ENCODE measurements at regions not wholly inside any gene's neighbourhood (a gene's known extent, or its start where the extent isn't known, plus 50 kb on each side); places are given as distances from the start of the nearest gene placed in this dataset.
"Not testable (repeated sequence)": the region's sequence is repeated elsewhere in the genome, so short reads cannot be mapped to it uniquely, and the experiment has no call there.

DNA sequence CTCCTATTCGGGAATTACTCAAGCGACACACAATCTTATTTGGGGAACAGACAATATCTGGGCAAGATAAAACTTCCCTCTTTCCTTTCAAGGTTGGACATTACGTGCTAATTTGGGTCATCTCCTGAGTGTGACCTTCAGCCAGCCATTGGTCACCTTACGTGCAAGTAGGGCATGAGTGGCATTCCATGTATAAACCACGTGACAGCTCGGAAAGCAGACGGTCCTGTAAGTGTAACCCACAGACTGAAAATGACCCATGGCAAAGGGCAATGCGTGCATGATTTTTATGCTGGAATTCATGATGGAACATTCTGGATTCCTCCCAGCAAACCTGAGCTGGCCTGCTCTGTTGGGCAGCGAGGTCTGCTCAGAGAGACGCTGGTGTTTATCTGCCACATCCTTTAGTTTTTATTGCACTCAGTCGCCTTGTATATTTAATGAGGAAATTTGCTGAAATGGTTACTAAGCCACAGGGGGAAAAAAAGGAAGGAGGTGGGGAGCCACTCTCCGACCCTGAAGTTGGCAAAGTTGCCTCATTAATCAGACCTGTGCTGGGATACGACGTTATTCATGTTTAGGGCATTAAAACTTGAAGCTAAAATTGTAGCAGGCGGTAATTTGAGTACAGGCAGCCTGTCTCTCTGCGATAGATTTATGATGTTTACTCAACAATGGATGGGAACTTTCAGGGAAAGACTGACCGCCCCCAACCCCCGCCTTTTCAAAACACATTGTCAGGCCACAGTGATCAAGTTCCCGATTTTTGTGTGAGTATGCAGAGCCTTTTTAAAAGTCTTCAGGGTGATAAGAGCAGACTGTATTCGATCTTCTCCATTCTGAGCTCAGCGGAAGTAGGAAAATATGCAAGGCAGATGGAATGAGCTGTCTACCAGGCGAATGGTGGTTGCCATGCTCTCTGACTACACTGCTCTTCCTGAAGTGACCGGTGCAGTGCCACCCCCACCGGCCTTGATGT lies 295.3 kb downstream of the BCL2L11 start:
- H3K4me3 ChIP-seq (ENCODE audit: low read length); H3K79me2 ChIP-seq (ENCODE audit: low read length); H3K4me2 ChIP-seq (ENCODE audit: low read length); H3K27me3 ChIP-seq (ENCODE audit: low read depth, low read length); H3K4me1 ChIP-seq (ENCODE audit: low read length); H3K36me3 ChIP-seq (replicated peaks; ENCODE audit: low read depth, low read length); H2AFZ ChIP-seq (ENCODE audit: low read depth, low read length); H3K9me3 ChIP-seq (ENCODE audit: insufficient read depth, low read length); H3K9ac ChIP-seq (ENCODE audit: low read length); H3K27ac ChIP-seq (ENCODE audit: low read length): not testable (repeated sequence)
- H4K20me1 ChIP-seq (ENCODE audit: insufficient read depth, low read length), result peaks cover 10% of the 10 kb centered on the region; the same call in 1 of the 2 replicates

- not testable (repeated sequence) for H3K9ac ChIP-seq (ENCODE audit: low read length); H2AFZ ChIP-seq (ENCODE audit: low read depth, low read length); H3K4me1 ChIP-seq (ENCODE audit: low read length); H3K27me3 ChIP-seq (ENCODE audit: low read depth, low read length); H3K4me3 ChIP-seq (ENCODE audit: low read length); H3K4me2 ChIP-seq (ENCODE audit: low read length); H3K9me3 ChIP-seq (ENCODE audit: insufficient read depth, low read length); H3K79me2 ChIP-seq (ENCODE audit: low read length); H3K36me3 ChIP-seq (replicated peaks; ENCODE audit: low read depth, low read length); H3K27ac ChIP-seq (ENCODE audit: low read length)
- H4K20me1 ChIP-seq (ENCODE audit: insufficient read depth, low read length), result peaks cover 11% of the 10 kb centered on the region; the same call in 1 of the 2 replicates
Observed at GRCh38 chr2:111417026-111417425, 296.3 kb downstream of the BCL2L11 start.

DNA sequence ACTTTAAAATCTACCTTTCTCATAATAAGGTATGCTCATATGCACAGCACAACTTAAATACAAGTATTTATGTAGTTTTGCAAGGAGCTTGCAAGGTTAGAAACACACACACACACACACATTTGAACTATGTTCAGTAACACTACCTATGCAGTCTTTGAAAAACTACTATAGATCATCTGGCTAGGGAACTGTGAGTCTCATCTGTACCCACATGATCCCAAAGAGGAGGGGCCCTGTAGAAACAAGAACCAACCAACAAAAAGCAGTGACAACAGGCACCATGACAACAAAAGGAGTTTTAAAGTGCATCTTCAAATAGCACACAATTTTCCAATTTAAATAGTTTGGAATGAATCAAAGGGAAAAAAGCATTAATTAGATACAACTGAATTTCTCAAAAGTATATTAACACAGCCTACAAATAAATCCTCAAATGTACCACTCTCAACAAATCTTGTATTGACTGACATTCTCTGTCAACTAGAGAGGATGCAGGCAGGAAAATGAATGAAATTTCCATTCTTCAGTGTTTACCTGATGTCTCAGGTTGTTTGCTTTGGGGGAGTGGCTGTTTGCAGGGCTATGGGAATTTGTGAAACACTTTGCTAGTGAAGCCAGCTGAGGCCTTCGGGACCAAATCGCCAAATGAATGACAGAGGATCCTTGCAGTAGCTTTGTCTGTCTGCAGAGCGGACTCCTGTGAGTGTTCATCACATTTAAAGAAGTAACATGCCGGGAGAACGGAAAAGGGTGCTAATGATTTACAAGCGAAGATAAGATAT lies 297.6 kb downstream of the BCL2L11 start:
- not testable (repeated sequence) for H2AFZ ChIP-seq (ENCODE audit: low read depth, low read length); H3K9ac ChIP-seq (ENCODE audit: low read length); H3K4me1 ChIP-seq (ENCODE audit: low read length); H3K27me3 ChIP-seq (ENCODE audit: low read depth, low read length); H3K79me2 ChIP-seq (ENCODE audit: low read length); H3K4me3 ChIP-seq (ENCODE audit: low read length); H3K4me2 ChIP-seq (ENCODE audit: low read length); H3K36me3 ChIP-seq (replicated peaks; ENCODE audit: low read depth, low read length); H3K9me3 ChIP-seq (ENCODE audit: insufficient read depth, low read length); H3K27ac ChIP-seq (ENCODE audit: low read length)
- H4K20me1 ChIP-seq (ENCODE audit: insufficient read depth, low read length), result peaks cover 13% of the 10 kb centered on the region; the same call in 1 of the 2 replicates

- H3K4me3 ChIP-seq (ENCODE audit: low read length); H3K9me3 ChIP-seq (ENCODE audit: insufficient read depth, low read length); H3K4me2 ChIP-seq (ENCODE audit: low read length); H3K36me3 ChIP-seq (replicated peaks; ENCODE audit: low read depth, low read length); H3K4me1 ChIP-seq (ENCODE audit: low read length); H3K27ac ChIP-seq (ENCODE audit: low read length); H3K79me2 ChIP-seq (ENCODE audit: low read length); H2AFZ ChIP-seq (ENCODE audit: low read depth, low read length); H3K9ac ChIP-seq (ENCODE audit: low read length); H3K27me3 ChIP-seq (ENCODE audit: low read depth, low read length): not testable (repeated sequence)
- peaks cover 14% of the 10 kb centered on the region; the same call in 1 of the 2 replicates for H4K20me1 ChIP-seq (ENCODE audit: insufficient read depth, low read length)
Observed at GRCh38 chr2:111420074-111420473, 299.4 kb downstream of the BCL2L11 start.

- H3K9ac ChIP-seq (ENCODE audit: low read length); H3K36me3 ChIP-seq (replicated peaks; ENCODE audit: low read depth, low read length); H3K4me3 ChIP-seq (ENCODE audit: low read length); H3K27ac ChIP-seq (ENCODE audit: low read length); H3K79me2 ChIP-seq (ENCODE audit: low read length); H2AFZ ChIP-seq (ENCODE audit: low read depth, low read length); H3K27me3 ChIP-seq (ENCODE audit: low read depth, low read length); H3K9me3 ChIP-seq (ENCODE audit: insufficient read depth, low read length); H3K4me2 ChIP-seq (ENCODE audit: low read length): not testable (repeated sequence)
- Histone ChIP-seq H4K20me1 (ENCODE audit: insufficient read depth, low read length) (peaks cover 18% of the 10 kb centered on the region; the same call in 1 of the 2 replicates), H3K4me1 (ENCODE audit: low read length) (peaks cover 13% of the 10 kb centered on the region)
Observed at GRCh38 chr2:111420835-111421234, 300.1 kb downstream of the BCL2L11 start.

- H3K9me3 ChIP-seq (ENCODE audit: insufficient read depth, low read length); H3K27me3 ChIP-seq (ENCODE audit: low read depth, low read length); H3K27ac ChIP-seq (ENCODE audit: low read length); H3K4me3 ChIP-seq (ENCODE audit: low read length); H3K4me2 ChIP-seq (ENCODE audit: low read length); H3K36me3 ChIP-seq (replicated peaks; ENCODE audit: low read depth, low read length); H3K9ac ChIP-seq (ENCODE audit: low read length); H3K79me2 ChIP-seq (ENCODE audit: low read length); H2AFZ ChIP-seq (ENCODE audit: low read depth, low read length): not testable (repeated sequence)
- peaks cover 19% of the 10 kb centered on the region for H3K4me1 ChIP-seq (ENCODE audit: low read length)
- H4K20me1 ChIP-seq (ENCODE audit: insufficient read depth, low read length), result peaks cover 18% of the 10 kb centered on the region; the same call in 1 of the 2 replicates
Observed at GRCh38 chr2:111421949-111422348, 301.2 kb downstream of the BCL2L11 start.

DNA sequence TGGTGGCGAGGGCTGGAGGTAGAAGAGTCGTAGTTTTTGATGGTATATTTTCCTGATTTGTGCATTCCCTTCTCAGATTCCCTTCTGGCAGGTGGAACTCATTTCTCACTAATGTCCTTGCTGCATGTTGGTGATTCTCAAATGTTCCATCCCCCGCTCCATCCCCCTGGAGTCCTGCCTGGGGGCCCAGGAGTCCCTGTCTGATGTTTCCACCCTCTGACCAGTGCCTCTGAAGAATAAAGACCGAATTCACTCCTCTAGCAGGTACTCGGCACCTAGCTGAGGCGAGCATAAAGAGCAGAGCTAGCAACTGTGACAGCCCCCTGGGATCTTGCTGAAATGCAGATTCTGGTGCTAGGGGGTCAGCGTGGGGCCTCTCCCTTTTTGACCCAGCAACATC lies 301.8 kb downstream of the BCL2L11 start:
- not testable (repeated sequence) for H3K27me3 ChIP-seq (ENCODE audit: low read depth, low read length); H3K36me3 ChIP-seq (replicated peaks; ENCODE audit: low read depth, low read length); H3K4me3 ChIP-seq (ENCODE audit: low read length); H3K9me3 ChIP-seq (ENCODE audit: insufficient read depth, low read length); H2AFZ ChIP-seq (ENCODE audit: low read depth, low read length); H3K4me2 ChIP-seq (ENCODE audit: low read length); H3K9ac ChIP-seq (ENCODE audit: low read length); H3K79me2 ChIP-seq (ENCODE audit: low read length); H3K27ac ChIP-seq (ENCODE audit: low read length)
- Histone ChIP-seq H4K20me1 (ENCODE audit: insufficient read depth, low read length) (peaks cover 21% of the 10 kb centered on the region; the same call in 1 of the 2 replicates), H3K4me1 (ENCODE audit: low read length) (peaks cover 19% of the 10 kb centered on the region)

DNA sequence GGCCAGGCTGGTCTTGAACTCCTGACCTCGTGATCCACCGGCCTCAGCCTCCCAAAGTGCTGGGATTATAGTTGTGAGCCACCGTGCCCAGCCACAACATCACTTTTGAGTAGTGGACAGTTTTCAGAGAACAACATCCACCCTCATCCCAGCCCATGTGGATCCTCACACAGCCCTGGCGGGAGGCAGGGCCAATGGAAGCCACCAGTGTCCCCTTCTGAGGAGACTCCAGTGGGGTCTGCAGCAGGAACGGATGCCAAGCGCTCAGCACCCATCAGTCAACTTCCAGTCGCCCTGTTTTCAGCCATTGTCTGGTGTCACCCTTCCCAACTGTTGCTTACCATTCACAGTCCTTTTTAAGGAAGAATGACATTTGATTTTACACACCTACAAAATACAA lies 302.5 kb downstream of the BCL2L11 start:
- H3K27ac ChIP-seq (ENCODE audit: low read length); H3K4me2 ChIP-seq (ENCODE audit: low read length); H3K27me3 ChIP-seq (ENCODE audit: low read depth, low read length); H2AFZ ChIP-seq (ENCODE audit: low read depth, low read length); H3K4me3 ChIP-seq (ENCODE audit: low read length); H3K9me3 ChIP-seq (ENCODE audit: insufficient read depth, low read length); H3K9ac ChIP-seq (ENCODE audit: low read length); H3K36me3 ChIP-seq (replicated peaks; ENCODE audit: low read depth, low read length); H3K79me2 ChIP-seq (ENCODE audit: low read length): not testable (repeated sequence)
- peaks cover 19% of the 10 kb centered on the region for H3K4me1 ChIP-seq (ENCODE audit: low read length)
- peaks cover 23% of the 10 kb centered on the region for H4K20me1 ChIP-seq (ENCODE audit: insufficient read depth, low read length)

DNA sequence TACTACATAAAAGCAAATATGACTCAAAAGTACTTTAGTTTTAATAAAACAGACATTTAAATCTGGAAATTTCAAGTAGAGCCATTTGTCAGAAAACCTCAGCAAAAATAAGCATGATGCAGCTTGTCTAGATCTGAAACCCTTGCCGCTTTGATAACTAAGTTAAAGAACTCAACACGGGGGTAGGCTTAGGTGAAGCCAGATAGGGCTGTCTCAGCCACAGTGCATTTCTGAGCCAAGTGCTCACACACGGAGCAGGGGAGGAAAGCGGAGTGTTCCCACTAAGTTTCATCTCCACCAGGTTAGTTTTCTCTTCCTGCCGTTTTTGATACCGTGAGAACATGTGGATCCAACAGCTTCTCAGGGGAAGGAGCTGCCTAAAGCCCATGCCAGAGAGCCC lies 303.5 kb downstream of the BCL2L11 start:
- H3K79me2 ChIP-seq (ENCODE audit: low read length); H3K9ac ChIP-seq (ENCODE audit: low read length); H2AFZ ChIP-seq (ENCODE audit: low read depth, low read length); H3K36me3 ChIP-seq (replicated peaks; ENCODE audit: low read depth, low read length); H3K9me3 ChIP-seq (ENCODE audit: insufficient read depth, low read length); H3K27me3 ChIP-seq (ENCODE audit: low read depth, low read length); H3K27ac ChIP-seq (ENCODE audit: low read length); H3K4me3 ChIP-seq (ENCODE audit: low read length): not testable (repeated sequence)
- peak overlapping the region; percentile 62 for H3K4me2 ChIP-seq (ENCODE audit: low read length)
- H4K20me1 ChIP-seq (ENCODE audit: insufficient read depth, low read length), result peaks cover 30% of the 10 kb centered on the region
- H3K4me1 ChIP-seq (ENCODE audit: low read length), result peaks cover 22% of the 10 kb centered on the region

All from OCI-LY3 (cell line).